ENCODE measurements at regions not wholly inside any gene's neighbourhood (a gene's known extent, or its start where the extent isn't known, plus 50 kb on each side); places are given as distances from the start of the nearest gene placed in this dataset.

GRCh38 chr11:93935826-93936225 is 85.3 kb upstream of the HEPHL1 start:
- TF ChIP-seq CTCF (IDR thresholded peaks at IDR 0.05; ENCODE audit: low read depth, low read length, missing input control) (no peak), GABPA (IDR thresholded peaks at IDR 0.05 in 1 of 2, conservative IDR thresholded peaks at IDR 0.05 in 1 of 2) (no peak), YY1 (IDR thresholded peaks at IDR 0.05) (no peak), TAF1 (conservative IDR thresholded peaks at IDR 0.05) (no peak), JUND (IDR thresholded peaks at IDR 0.05) (no peak), MAX (IDR thresholded peaks at IDR 0.05) (no peak)
